Keratinocyte (primary cell): ENCODE measurements at regions not wholly inside any gene's neighbourhood (a gene's known extent, or its start where the extent isn't known, plus 50 kb on each side); places are given as distances from the start of the nearest gene placed in this dataset.

ENCODE experiments used
- CTCF ChIP-seq, 3 experiments: IDR thresholded peaks in 1 of 3; conservative IDR thresholded peaks in 1 of 3; optimal IDR thresholded peaks in 1 of 3; 2 replicates in 2 of 3; 3 replicates in 1 of 3; pipeline versions ENCODE3 to v1.5.1; 2011; ENCODE audit warnings: low read length in 3 of 3, mild to moderate bottlenecking in 3 of 3, moderate library complexity in 2 of 3, control low read depth in 1 of 3, inconsistent platforms in 1 of 3; ENCODE audit not compliant: insufficient read depth in 2 of 3; ENCODE audit errors: extremely low read depth in 1 of 3
- EZH2 ChIP-seq: IDR thresholded peaks from one replicate; pipeline ENCODE4 v1.6.1; 2012; ENCODE audit warnings: inconsistent platforms, mild to moderate bottlenecking, low read length, moderate library complexity

GRCh38 chr12:126038434-126038833, 973.2 kb downstream of the AACS start:
- TF ChIP-seq CTCF (optimal IDR thresholded peaks at IDR 0.05 in 1 of 3, IDR thresholded peaks at IDR 0.05 in 1 of 3, conservative IDR thresholded peaks at IDR 0.05 in 1 of 3; ENCODE audit: extremely low read depth in 1 of 3, insufficient read depth in 2 of 3, low read length in 3 of 3) (no peak), EZH2 (no peak)
